GM18868 (cell line): ENCODE measurements at regions not wholly inside any gene's neighbourhood (a gene's known extent, or its start where the extent isn't known, plus 50 kb on each side); places are given as distances from the start of the nearest gene placed in this dataset.

Source experiments
- ATAC-seq: cut with Tn5 transposase; IDR thresholded peaks from one replicate; pipeline ENCODE4 v1.9.1; 2021; ENCODE audit warnings: mild to moderate bottlenecking, moderate library complexity; ENCODE audit not compliant: unreplicated experiment

- no peak for ATAC-seq
These were observed 178.7 kb upstream of the FAM98A start for GRCh38 chr2:33777786-33778185.

GRCh38 chr2:33775306-33775705 lies 176.2 kb upstream of the FAM98A start:
- ATAC-seq, result no peak

- ATAC-seq, result no peak
These were observed 170.9 kb upstream of the FAM98A start for GRCh38 chr2:33770023-33770422.

GRCh38 chr2:33766175-33766574 lies 167.1 kb upstream of the FAM98A start:
- ATAC-seq, result no peak

GRCh38 chr2:33765122-33765521 lies 166.0 kb upstream of the FAM98A start:
- peak; percentile 78 for ATAC-seq

- ATAC-seq, result no peak
These were observed 165.5 kb upstream of the FAM98A start for GRCh38 chr2:33764551-33764950.

- no peak for ATAC-seq
These were observed 164.7 kb upstream of the FAM98A start for GRCh38 chr2:33763671-33764310.

- ATAC-seq, result no peak
These were observed 163.5 kb upstream of the FAM98A start for GRCh38 chr2:33762636-33763035.

GRCh38 chr2:33746208-33746800 lies 147.2 kb upstream of the FAM98A start:
- no peak for ATAC-seq

GRCh38 chr2:33735096-33735495 lies 136.0 kb upstream of the FAM98A start:
- no peak for ATAC-seq

GRCh38 chr2:33730804-33731203 lies 131.7 kb upstream of the FAM98A start:
- no peak for ATAC-seq

- no peak for ATAC-seq
These were observed 131.1 kb upstream of the FAM98A start for GRCh38 chr2:33730193-33730592.

GRCh38 chr2:33729353-33729752 lies 130.3 kb upstream of the FAM98A start:
- ATAC-seq, result no peak

- ATAC-seq, result no peak
These were observed 129.0 kb upstream of the FAM98A start for GRCh38 chr2:33728106-33728505.

GRCh38 chr2:33727361-33728032 lies 128.4 kb upstream of the FAM98A start:
- ATAC-seq, result no peak

GRCh38 chr2:33726415-33726814 lies 127.3 kb upstream of the FAM98A start:
- no peak for ATAC-seq

GRCh38 chr2:33723329-33723728 lies 124.2 kb upstream of the FAM98A start:
- no peak for ATAC-seq

- ATAC-seq, result no peak
These were observed 120.0 kb upstream of the FAM98A start for GRCh38 chr2:33719067-33719466.

- no peak for ATAC-seq
These were observed 113.6 kb upstream of the FAM98A start for GRCh38 chr2:33712674-33713073.

GRCh38 chr2:33709951-33710350 lies 110.9 kb upstream of the FAM98A start:
- no peak for ATAC-seq

- peak; percentile 45 for ATAC-seq
These were observed 108.2 kb upstream of the FAM98A start for GRCh38 chr2:33707312-33707711.

- ATAC-seq, result no peak
These were observed 107.3 kb upstream of the FAM98A start for GRCh38 chr2:33706410-33706809.
